HFF-Myc (cell line): ENCODE measurements at regions not wholly inside any gene's neighbourhood (a gene's known extent, or its start where the extent isn't known, plus 50 kb on each side); places are given as distances from the start of the nearest gene placed in this dataset.

Source experiments
- DNase-seq: peaks from one replicate; pipeline ENCODE4 v3.0.0-alpha.2; 2011; ENCODE audit warnings: low read depth; ENCODE audit errors: extremely low read depth
- H3K4me3 ChIP-seq: replicated peaks from 2 replicates; pipeline ENCODE4 v1.5.1; 2011; ENCODE audit warnings: low read depth, mild to moderate bottlenecking, control low read depth, low read length
- CTCF ChIP-seq: IDR thresholded peaks from 2 replicates; pipeline ENCODE4 v1.5.1; 2012; ENCODE audit warnings: mild to moderate bottlenecking, low read depth, low read length, control low read depth; ENCODE audit errors: missing control alignments

DNA sequence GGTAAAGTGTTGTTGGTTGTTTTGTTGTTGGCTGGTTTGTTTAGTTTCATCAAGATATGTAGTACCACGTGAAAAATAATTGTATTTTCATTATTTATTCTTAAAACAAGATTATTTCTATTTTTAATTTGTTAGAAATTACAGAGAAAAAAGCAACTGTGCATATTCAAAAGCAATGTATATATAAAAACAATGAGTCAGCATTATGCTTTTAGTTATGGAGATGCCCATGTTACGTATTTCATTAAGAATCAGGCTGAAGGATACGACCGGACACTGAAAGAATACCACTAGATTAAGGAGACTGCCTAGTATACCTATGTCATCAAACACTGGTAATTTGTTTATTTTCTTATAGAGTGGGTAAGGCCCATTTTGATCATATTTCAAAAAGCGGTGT lies 1188.4 kb upstream of the NXPH2 start:
- no peak for TF ChIP-seq CTCF
- no peak overlapping the region for H3K4me3 ChIP-seq
- no peak for DNase-seq

DNA sequence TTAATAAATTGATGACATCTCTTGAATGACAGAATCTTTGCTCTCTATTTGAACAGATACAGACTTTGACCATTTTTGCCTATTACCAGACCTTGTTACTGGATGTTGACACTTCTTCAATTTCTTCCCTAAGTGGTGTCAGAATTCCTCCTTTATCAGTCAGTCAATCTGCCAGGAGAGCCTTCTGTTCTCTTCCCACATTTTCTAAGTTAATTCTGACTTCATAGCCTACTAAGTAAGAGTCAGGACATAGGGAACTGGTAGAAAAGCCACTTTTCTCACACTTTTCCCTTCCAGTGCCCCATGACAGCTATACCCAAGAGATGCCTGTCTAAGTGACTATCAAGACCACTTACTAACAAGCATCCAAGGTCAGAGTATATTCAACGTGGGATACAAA lies 1187.5 kb upstream of the NXPH2 start:
- H3K4me3 ChIP-seq = no peak overlapping the region
- TF ChIP-seq CTCF = no peak

GRCh38 chr2:139964721-139965440 lies 1184.7 kb upstream of the NXPH2 start:
- DNase-seq = no peak
- H3K4me3 ChIP-seq = no peak overlapping the region
- no peak for TF ChIP-seq CTCF

More for the DNA sequence above, 1187.5 kb upstream of the NXPH2 start:
- no peak for DNase-seq

GRCh38 chr2:139963863-139964355 lies 1183.7 kb upstream of the NXPH2 start:
- no peak overlapping the region for H3K4me3 ChIP-seq
- DNase-seq = no peak
- no peak for TF ChIP-seq CTCF

DNA sequence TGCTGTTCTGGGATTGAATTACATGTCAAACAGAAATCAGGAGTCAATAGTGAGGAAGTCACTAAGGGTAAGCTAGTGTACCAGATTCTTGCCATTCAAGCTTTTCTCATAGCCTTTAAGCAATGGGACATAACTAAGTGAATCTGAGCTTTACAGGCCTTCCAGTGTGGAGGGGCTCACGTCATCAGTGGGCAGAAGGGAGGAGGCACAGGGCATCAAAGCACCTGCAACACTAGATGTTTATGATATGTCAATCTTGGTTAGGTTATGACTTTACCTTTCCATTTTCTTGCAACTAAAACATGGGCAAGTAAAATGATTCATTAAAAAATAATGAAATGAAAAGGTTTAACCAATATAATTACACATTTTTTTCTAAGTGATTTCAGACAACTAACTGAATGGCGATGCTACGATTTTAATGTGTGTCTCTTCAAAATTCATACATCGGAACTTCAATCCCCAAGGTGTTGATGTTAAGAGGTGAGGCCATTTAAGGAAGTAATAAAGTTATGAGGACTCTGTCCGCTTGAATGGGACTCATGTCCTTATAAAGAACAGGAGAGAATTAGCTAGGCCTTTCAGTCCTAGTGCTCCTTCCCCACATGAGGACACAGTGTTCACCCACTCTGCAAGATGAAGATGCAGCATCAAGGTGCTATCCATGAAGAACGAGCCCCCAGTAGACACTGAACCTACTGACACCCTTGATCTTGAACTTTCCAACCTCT lies 1169.2 kb upstream of the NXPH2 start:
- no peak for TF ChIP-seq CTCF
- no peak overlapping the region for H3K4me3 ChIP-seq
- DNase-seq = no peak

- H3K4me3 ChIP-seq = no peak overlapping the region
- no peak for DNase-seq
- no peak for TF ChIP-seq CTCF
Observed at GRCh38 chr2:139946690-139947089, 1166.5 kb upstream of the NXPH2 start.
